CD14-positive monocyte (primary cell): ENCODE measurements at regions not wholly inside any gene's neighbourhood (a gene's known extent, or its start where the extent isn't known, plus 50 kb on each side); places are given as distances from the start of the nearest gene placed in this dataset.

Experiments
- DNase-seq, 3 donors: peaks; one replicate each; pipeline ENCODE4 v3.0.0-alpha.2; 2011 to 2022
- H2AFZ ChIP-seq: 2 replicates; pipeline ENCODE4 v1.6.0; 2012; ENCODE audit warnings: mild to moderate bottlenecking, low read depth, low read length, inconsistent platforms; ENCODE audit not compliant: insufficient read depth, poor library complexity, severe bottlenecking
- H3K27ac ChIP-seq, 2 donors: 1 replicate in 1 of 2; 2 replicates in 1 of 2; pipeline ENCODE4 v1.5.1; 2012 to 2013; ENCODE audit warnings: low read length in 2 of 2, control low read depth in 1 of 2, inconsistent platforms in 1 of 2, low read depth in 1 of 2, mild to moderate bottlenecking in 1 of 2
- H3K27me3 ChIP-seq, 2 donors: one replicate each; pipeline versions ENCODE4 v1.6.0 to v1.6.1; 2011 to 2013; ENCODE audit warnings: low read length in 2 of 2; ENCODE audit not compliant: control insufficient read depth in 2 of 2, insufficient read depth in 2 of 2
- H3K36me3 ChIP-seq, 2 donors: replicated peaks in 1 of 2; 1 replicate in 1 of 2; 2 replicates in 1 of 2; pipeline versions ENCODE4 v1.5.1 to v1.6.1; 2012 to 2013; ENCODE audit warnings: low read length in 2 of 2, control low read depth in 1 of 2, inconsistent platforms in 1 of 2, mild to moderate bottlenecking in 1 of 2; ENCODE audit not compliant: insufficient read depth in 2 of 2, control insufficient read depth in 1 of 2
- H3K4me1 ChIP-seq, 2 donors: 1 replicate in 1 of 2; 2 replicates in 1 of 2; pipeline versions ENCODE4 v1.5.1 to v1.6.1; 2012 to 2013; ENCODE audit warnings: low read length in 2 of 2, control low read depth in 1 of 2, inconsistent platforms in 1 of 2, mild to moderate bottlenecking in 1 of 2, moderate library complexity in 1 of 2; ENCODE audit not compliant: insufficient read depth in 2 of 2, control insufficient read depth in 1 of 2
- H3K4me2 ChIP-seq: replicated peaks from 2 replicates; pipeline ENCODE3; 2012; ENCODE audit warnings: low read length, moderate library complexity, mild to moderate bottlenecking; ENCODE audit not compliant: poor library complexity, severe bottlenecking; ENCODE audit errors: extremely low read depth
- H3K4me3 ChIP-seq, 3 experiments: fragments of 200-600 bp in 1 of 3; sonication (generic) in 1 of 3; replicated peaks in 1 of 3; 1 replicate in 2 of 3; 2 replicates in 1 of 3; pipeline ENCODE4 v1.5.1; 2011 to 2013; ENCODE audit warnings: low read length in 3 of 3, mild to moderate bottlenecking in 3 of 3, control low read depth in 2 of 3, low read depth in 2 of 3, inconsistent platforms in 1 of 3, moderate library complexity in 1 of 3
- H3K79me2 ChIP-seq: 2 replicates; pipeline ENCODE4 v1.6.0; 2012; ENCODE audit warnings: mild to moderate bottlenecking, control low read depth, inconsistent platforms, low read length, moderate library complexity; ENCODE audit not compliant: insufficient read depth
- H3K9ac ChIP-seq: 2 replicates; pipeline ENCODE4 v1.6.0; 2017; ENCODE audit warnings: low read length, mild to moderate bottlenecking; ENCODE audit not compliant: insufficient read depth, poor library complexity, severe bottlenecking
- H3K9me3 ChIP-seq, 2 donors: replicated peaks in 1 of 2; 1 replicate in 1 of 2; 2 replicates in 1 of 2; pipeline versions ENCODE4 v1.5.1 to v1.6.1; 2012 to 2013; ENCODE audit warnings: low read length in 2 of 2, control low read depth in 1 of 2; ENCODE audit not compliant: control insufficient read depth in 1 of 2, insufficient read depth in 1 of 2
- H4K20me1 ChIP-seq: 2 replicates; pipeline ENCODE4 v1.6.0; 2012; ENCODE audit warnings: mild to moderate bottlenecking, low read length, control low read depth, moderate library complexity; ENCODE audit not compliant: insufficient read depth
- H3K27ac Mint-ChIP-seq, 7 donors: one replicate each; pipeline ENCODE4 v1.8.0; 2020; ENCODE audit warnings: mild to moderate bottlenecking in 7 of 7, mixed read lengths in 7 of 7, moderate library complexity in 6 of 7, inconsistent platforms in 2 of 7
- H3K27me3 Mint-ChIP-seq, 3 donors: one replicate each; pipeline ENCODE4 v1.8.0; 2021 to 2022; ENCODE audit warnings: low read depth in 3 of 3, mild to moderate bottlenecking in 3 of 3, mixed read lengths in 3 of 3, moderate library complexity in 3 of 3, inconsistent platforms in 1 of 3
- H3K36me3 Mint-ChIP-seq, 2 donors: one replicate each; pipeline ENCODE4 v1.8.0; 2020; ENCODE audit warnings: mixed read lengths in 2 of 2, inconsistent platforms in 1 of 2, mild to moderate bottlenecking in 1 of 2
- H3K4me1 Mint-ChIP-seq: one replicate; pipeline ENCODE4 v1.8.0; 2020; ENCODE audit warnings: mild to moderate bottlenecking, mixed read lengths
- H3K4me3 Mint-ChIP-seq, 2 donors: one replicate each; pipeline ENCODE4 v1.8.0; 2020; ENCODE audit warnings: mild to moderate bottlenecking in 2 of 2, mixed read lengths in 2 of 2, moderate library complexity in 1 of 2
- H3K9me3 Mint-ChIP-seq, 7 donors: one replicate each; pipeline ENCODE4 v1.8.0; 2020 to 2022; ENCODE audit warnings: mixed read lengths in 7 of 7, mild to moderate bottlenecking in 6 of 7, moderate library complexity in 6 of 7, inconsistent platforms in 2 of 7
- WGBS: methylation state at CpG from one replicate; pipeline ENCODE4 v1.1.5; 2013; ENCODE audit warnings: missing lambda C conversion rate; ENCODE audit not compliant: insufficient coverage; 5-methylcytosine and 5-hydroxymethylcytosine counted together
- intact Hi-C, 2 donors: fragments of 100-400 bp; cut with micrococcal nuclease; formaldehyde crosslinking; loops; one replicate each; pipeline versions ENCODE4 v1.15.0 to v1.15.1; 2023
- TF ChIP-seq, protein P1 (sequence below): fragments of 200-600 bp; IDR thresholded peaks from one replicate; pipeline ENCODE4 v1.8.0; 2022; ENCODE audit warnings: antibody characterized with exemption, mild to moderate bottlenecking

DNA sequence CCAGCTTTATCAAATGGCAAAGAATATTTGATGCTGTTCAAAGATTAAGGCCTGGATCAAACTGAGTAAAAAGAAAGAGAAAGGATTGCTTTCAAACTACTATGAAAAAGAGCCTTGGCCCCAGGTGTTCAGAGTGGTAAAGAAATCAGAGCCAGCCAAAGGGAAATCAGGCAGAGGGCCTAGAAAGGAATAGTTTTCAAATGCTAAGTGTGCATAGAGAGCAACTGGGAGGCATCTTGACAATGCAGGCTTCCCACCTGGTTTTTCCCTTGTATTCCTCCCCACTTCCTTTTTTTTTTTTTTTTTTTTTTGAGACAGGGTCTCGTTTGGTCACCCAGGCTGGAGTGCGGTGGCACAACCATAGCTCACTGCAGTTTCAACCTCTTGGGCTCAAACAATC lies 340.2 kb upstream of the ADAMTS9 start:
- H3K27me3 ChIP-seq, result no peaks in the 10 kb centered on the region

DNA sequence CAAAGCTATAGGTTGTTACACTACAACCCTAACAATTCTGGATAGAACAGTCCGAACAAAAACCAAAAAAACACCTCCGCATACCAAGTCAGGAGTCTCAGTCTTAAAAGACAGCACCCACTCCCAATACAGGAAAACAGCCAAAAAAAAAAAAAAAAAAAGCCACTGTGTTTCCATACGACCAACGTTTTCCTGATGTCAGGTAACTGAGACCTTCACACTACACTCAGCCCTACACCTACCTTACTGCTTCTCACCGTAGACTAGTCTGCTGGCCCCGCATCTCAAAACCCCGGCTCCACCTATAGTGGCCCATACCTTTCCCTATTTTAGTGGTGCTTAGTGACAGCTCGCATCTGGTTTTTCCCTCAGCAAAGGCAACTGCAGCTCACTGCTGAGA lies 339.5 kb upstream of the ADAMTS9 start:
- no peaks in the 10 kb centered on the region for H3K27me3 Mint-ChIP-seq
- H3K36me3 Mint-ChIP-seq, result no peaks in the 10 kb centered on the region
- 90% methylated on average over 5 of the region's 8 CpGs for WGBS
- no peaks in the 10 kb centered on the region for H3K79me2 ChIP-seq
- H3K9me3 Mint-ChIP-seq, result peaks cover 3 to 25% (median 6%) of the 10 kb centered on the region in 7 donors
- no peak overlapping the region for H3K9ac ChIP-seq
- no peaks in the 10 kb centered on the region for H3K4me1 ChIP-seq
- TF ChIP-seq, protein P1, sequence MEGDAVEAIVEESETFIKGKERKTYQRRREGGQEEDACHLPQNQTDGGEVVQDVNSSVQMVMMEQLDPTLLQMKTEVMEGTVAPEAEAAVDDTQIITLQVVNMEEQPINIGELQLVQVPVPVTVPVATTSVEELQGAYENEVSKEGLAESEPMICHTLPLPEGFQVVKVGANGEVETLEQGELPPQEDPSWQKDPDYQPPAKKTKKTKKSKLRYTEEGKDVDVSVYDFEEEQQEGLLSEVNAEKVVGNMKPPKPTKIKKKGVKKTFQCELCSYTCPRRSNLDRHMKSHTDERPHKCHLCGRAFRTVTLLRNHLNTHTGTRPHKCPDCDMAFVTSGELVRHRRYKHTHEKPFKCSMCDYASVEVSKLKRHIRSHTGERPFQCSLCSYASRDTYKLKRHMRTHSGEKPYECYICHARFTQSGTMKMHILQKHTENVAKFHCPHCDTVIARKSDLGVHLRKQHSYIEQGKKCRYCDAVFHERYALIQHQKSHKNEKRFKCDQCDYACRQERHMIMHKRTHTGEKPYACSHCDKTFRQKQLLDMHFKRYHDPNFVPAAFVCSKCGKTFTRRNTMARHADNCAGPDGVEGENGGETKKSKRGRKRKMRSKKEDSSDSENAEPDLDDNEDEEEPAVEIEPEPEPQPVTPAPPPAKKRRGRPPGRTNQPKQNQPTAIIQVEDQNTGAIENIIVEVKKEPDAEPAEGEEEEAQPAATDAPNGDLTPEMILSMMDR, result no peak
- no peak overlapping the region for H3K4me2 ChIP-seq
- no peaks in the 10 kb centered on the region for H3K4me1 Mint-ChIP-seq
- H4K20me1 ChIP-seq, result no peaks in the 10 kb centered on the region
- no peak overlapping the region for H2AFZ ChIP-seq
- no peak overlapping the region for H3K27ac ChIP-seq
- H3K27ac Mint-ChIP-seq, result no peak overlapping the region
- H3K9me3 ChIP-seq, result peaks cover 4 to 6% of the 10 kb centered on the region in 2 donors
- H3K4me3 ChIP-seq, result no peak overlapping the region
- no peaks in the 10 kb centered on the region for H3K36me3 ChIP-seq
- no peak overlapping the region for H3K4me3 Mint-ChIP-seq
- H3K27me3 ChIP-seq, result no peaks in the 10 kb centered on the region
- intact Hi-C loops, result no loop called here
- no peak for DNase-seq

More for the DNA sequence above, 340.2 kb upstream of the ADAMTS9 start:
- Histone ChIP-seq H3K27ac (no peak overlapping the region), H4K20me1 (no peaks in the 10 kb centered on the region), H3K36me3 (no peaks in the 10 kb centered on the region), H3K79me2 (no peaks in the 10 kb centered on the region), H3K9me3 (peaks cover 4 to 6% of the 10 kb centered on the region in 2 donors), H3K4me1 (no peaks in the 10 kb centered on the region), H3K4me2 (no peak overlapping the region), H3K9ac (no peak overlapping the region), H3K4me3 (no peak overlapping the region), H2AFZ (no peak overlapping the region)
- Mint-ChIP-seq H3K27me3 (no peaks in the 10 kb centered on the region), H3K4me3 (no peak overlapping the region), H3K4me1 (no peaks in the 10 kb centered on the region), H3K36me3 (no peaks in the 10 kb centered on the region), H3K27ac (no peak overlapping the region), H3K9me3 (peaks cover 1 to 22% (median 4%) of the 10 kb centered on the region in 7 donors)
- TF ChIP-seq, protein P1, result no peak
- intact Hi-C loops, result no loop called here
- no peak for DNase-seq
- WGBS, result no CpG with 5 or more reads among the region's 2 CpGs
